ENCODE measurements at regions not wholly inside any gene's neighbourhood (a gene's known extent, or its start where the extent isn't known, plus 50 kb on each side); places are given as distances from the start of the nearest gene placed in this dataset.

DNA sequence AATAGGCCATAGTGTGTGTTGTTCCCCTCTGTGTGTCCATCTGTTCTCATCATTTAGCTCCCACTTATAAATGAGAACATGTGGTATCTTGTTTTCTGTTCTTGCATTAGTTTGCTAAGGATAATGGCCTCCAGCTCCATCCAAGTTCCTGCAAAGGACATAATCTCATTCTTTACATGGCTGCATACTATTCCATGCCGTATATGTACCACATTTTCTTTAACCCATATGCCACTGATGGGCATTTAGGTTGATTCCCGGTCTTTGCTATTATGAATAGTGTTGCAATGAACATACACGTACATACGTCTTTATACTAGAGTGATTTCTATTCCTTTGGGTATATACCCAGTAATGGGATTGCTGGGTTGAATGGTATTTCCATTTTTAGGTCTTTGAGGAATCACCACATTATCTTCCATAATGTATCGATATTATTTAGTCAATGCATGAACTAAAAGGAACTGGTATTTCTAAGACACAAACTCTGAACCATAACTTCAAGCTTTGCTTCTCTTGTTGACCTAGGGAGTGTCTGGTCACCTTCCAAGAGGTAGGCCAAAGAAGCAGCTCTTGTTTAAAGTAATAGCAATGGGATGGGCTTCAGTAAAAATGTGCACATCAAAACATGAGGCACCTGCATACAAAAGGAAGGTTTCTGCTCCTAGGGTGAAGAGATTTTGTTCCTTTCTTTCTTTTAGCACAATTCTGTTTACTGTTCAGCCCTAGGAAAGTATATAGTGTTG is 343.0 kb upstream of the ARID1B start:
- Histone ChIP-seq H3K9me3 (no peaks in the 10 kb centered on the region), H3K4me3 (no peak overlapping the region), H3K27me3 (no peaks in the 10 kb centered on the region), H3K36me3 (no peaks in the 10 kb centered on the region), H3K27ac (no peak overlapping the region), H3K4me1 (no peaks in the 10 kb centered on the region)
- intact Hi-C loops (cut with DNase I; ENCODE audit: low total_unique reads), result no loop called here
- DNase-seq (ENCODE audit: low spot score in 2 of 2), result no peak
- no peak for TF ChIP-seq POLR2AphosphoS5 (IDR thresholded peaks at IDR 0.05)
- TF ChIP-seq POLR2A (IDR thresholded peaks at IDR 0.05), result no peak
- TF ChIP-seq, protein P1, sequence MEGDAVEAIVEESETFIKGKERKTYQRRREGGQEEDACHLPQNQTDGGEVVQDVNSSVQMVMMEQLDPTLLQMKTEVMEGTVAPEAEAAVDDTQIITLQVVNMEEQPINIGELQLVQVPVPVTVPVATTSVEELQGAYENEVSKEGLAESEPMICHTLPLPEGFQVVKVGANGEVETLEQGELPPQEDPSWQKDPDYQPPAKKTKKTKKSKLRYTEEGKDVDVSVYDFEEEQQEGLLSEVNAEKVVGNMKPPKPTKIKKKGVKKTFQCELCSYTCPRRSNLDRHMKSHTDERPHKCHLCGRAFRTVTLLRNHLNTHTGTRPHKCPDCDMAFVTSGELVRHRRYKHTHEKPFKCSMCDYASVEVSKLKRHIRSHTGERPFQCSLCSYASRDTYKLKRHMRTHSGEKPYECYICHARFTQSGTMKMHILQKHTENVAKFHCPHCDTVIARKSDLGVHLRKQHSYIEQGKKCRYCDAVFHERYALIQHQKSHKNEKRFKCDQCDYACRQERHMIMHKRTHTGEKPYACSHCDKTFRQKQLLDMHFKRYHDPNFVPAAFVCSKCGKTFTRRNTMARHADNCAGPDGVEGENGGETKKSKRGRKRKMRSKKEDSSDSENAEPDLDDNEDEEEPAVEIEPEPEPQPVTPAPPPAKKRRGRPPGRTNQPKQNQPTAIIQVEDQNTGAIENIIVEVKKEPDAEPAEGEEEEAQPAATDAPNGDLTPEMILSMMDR (IDR thresholded peaks at IDR 0.05), result no peak

DNA sequence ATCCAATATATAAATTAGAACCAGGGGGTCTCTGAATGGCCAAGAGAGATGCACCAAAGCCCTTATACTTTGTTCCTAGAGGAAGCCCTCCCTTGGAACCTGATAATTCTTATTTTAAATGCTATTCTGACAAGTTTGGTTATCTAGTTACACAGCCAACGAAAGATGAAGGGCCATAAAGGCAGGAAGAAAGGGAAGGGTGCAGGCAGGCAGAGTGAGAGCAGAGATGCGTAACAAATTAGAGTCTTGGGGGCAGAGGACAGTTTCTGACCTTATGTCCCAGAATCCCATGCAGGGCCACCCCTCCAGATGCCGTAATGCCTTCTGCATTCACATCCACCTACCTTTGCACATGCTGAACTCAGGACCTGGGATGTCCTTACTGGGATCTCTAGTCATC is 344.6 kb upstream of the ARID1B start:
- intact Hi-C loops (cut with DNase I; ENCODE audit: low total_unique reads), result no loop called here
- H3K4me1 ChIP-seq, result no peaks in the 10 kb centered on the region
- H3K36me3 ChIP-seq, result no peaks in the 10 kb centered on the region
- no peaks in the 10 kb centered on the region for H3K27me3 ChIP-seq
- no peak overlapping the region for H3K27ac ChIP-seq
- DNase-seq (ENCODE audit: low spot score in 2 of 2), result no peak
- H3K4me3 ChIP-seq, result no peak overlapping the region
- TF ChIP-seq POLR2A (IDR thresholded peaks at IDR 0.05) (no peak), POLR2AphosphoS5 (IDR thresholded peaks at IDR 0.05) (no peak)
- TF ChIP-seq, protein P1 (IDR thresholded peaks at IDR 0.05), result no peak
- H3K9me3 ChIP-seq, result no peaks in the 10 kb centered on the region

- DNase-seq (ENCODE audit: low spot score in 2 of 2), result no peak
- intact Hi-C loops (cut with DNase I; ENCODE audit: low total_unique reads), result no loop called here
- H3K27me3 ChIP-seq, result no peaks in the 10 kb centered on the region
- no peaks in the 10 kb centered on the region for H3K36me3 ChIP-seq
- H3K27ac ChIP-seq, result no peak overlapping the region
- no peak for TF ChIP-seq POLR2A (IDR thresholded peaks at IDR 0.05)
- TF ChIP-seq POLR2AphosphoS5 (IDR thresholded peaks at IDR 0.05), result no peak
- TF ChIP-seq, protein P1 (IDR thresholded peaks at IDR 0.05), result no peak
- no peak overlapping the region for H3K4me3 ChIP-seq
- H3K4me1 ChIP-seq, result no peaks in the 10 kb centered on the region
- no peaks in the 10 kb centered on the region for H3K9me3 ChIP-seq
Measured at GRCh38 chr6:156430386-156430785, 346.8 kb upstream of the ARID1B start.

- H3K27ac ChIP-seq, result no peak overlapping the region
- no peak for DNase-seq (ENCODE audit: low spot score in 2 of 2)
- no peaks in the 10 kb centered on the region for H3K27me3 ChIP-seq
- intact Hi-C loops (cut with DNase I; ENCODE audit: low total_unique reads), result no loop called here
- no peaks in the 10 kb centered on the region for H3K36me3 ChIP-seq
- H3K4me3 ChIP-seq, result no peak overlapping the region
- H3K4me1 ChIP-seq, result no peaks in the 10 kb centered on the region
- TF ChIP-seq, protein P1 (IDR thresholded peaks at IDR 0.05), result no peak
- TF ChIP-seq POLR2AphosphoS5 (IDR thresholded peaks at IDR 0.05), result no peak
- no peak for TF ChIP-seq POLR2A (IDR thresholded peaks at IDR 0.05)
- H3K9me3 ChIP-seq, result peaks cover 8 to 10% of the 10 kb centered on the region in 2 donors
Measured at GRCh38 chr6:156427345-156427744, 349.8 kb upstream of the ARID1B start.

DNA sequence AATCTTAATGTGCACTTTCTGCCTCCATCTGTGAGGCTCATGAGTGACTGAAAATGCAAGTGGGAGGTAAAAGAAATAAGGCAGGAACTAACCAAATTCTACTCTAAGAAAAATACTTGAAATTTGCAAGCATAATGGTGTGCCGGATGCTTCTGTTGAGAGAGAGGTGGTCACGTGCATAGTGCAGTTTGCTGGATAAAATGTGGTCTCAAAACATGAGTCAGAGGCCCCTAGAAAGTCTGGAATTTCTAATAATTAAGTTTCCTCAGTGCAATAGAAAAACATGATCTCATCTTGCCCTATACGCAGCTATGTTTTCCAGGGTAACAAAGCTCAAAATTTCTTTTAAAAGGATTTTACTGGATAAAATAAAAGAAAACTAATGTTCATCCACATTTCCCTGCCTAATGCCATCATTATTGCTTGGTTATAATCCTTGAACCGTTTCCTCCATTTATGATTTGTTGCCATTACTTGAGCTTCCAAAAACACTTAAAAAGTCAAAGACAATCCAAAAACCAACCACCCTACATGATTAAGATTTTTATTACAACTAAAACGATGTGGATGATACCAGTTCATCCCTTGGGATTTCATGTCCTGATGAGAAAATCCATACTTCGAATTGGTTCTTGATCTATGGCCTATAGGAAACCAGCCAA is 351.7 kb upstream of the ARID1B start:
- H3K36me3 ChIP-seq, result no peaks in the 10 kb centered on the region
- DNase-seq (ENCODE audit: low spot score in 2 of 2), result no peak
- intact Hi-C loops (cut with DNase I; ENCODE audit: low total_unique reads), result no loop called here
- peaks cover 11 to 12% of the 10 kb centered on the region in 2 donors for H3K9me3 ChIP-seq
- TF ChIP-seq POLR2A (IDR thresholded peaks at IDR 0.05), result no peak
- TF ChIP-seq, protein P1 (IDR thresholded peaks at IDR 0.05), result no peak
- no peak for TF ChIP-seq POLR2AphosphoS5 (IDR thresholded peaks at IDR 0.05)
- no peak overlapping the region for H3K27ac ChIP-seq
- H3K27me3 ChIP-seq, result no peaks in the 10 kb centered on the region
- no peak overlapping the region for H3K4me3 ChIP-seq
- no peaks in the 10 kb centered on the region for H3K4me1 ChIP-seq

Data from breast epithelium (tissue), 4 donors.